WTC11 (cell line): ENCODE measurements at regions not wholly inside any gene's neighbourhood (a gene's known extent, or its start where the extent isn't known, plus 50 kb on each side); places are given as distances from the start of the nearest gene placed in this dataset.

Experiments
- CTCF ChIP-seq: fragments of 200-600 bp; IDR thresholded peaks from 2 replicates; pipeline ENCODE4 v1.8.0; 2022; ENCODE audit warnings: antibody characterized with exemption
- GRHL2 ChIP-seq: fragments of 250-450 bp; sonication (Bioruptor Pico); IDR thresholded peaks from 2 replicates; pipeline ENCODE4 v1.8.0; 2022; ENCODE audit warnings: mild to moderate bottlenecking, moderate library complexity; ENCODE audit not compliant: insufficient replicate concordance, severe bottlenecking
- MLX ChIP-seq: sonication (generic); formaldehyde crosslinking; IDR thresholded peaks from 2 replicates; pipeline ENCODE4 v1.8.1; 2023; ENCODE audit warnings: mild to moderate bottlenecking, missing genetic modification reagents, moderate library complexity

DNA sequence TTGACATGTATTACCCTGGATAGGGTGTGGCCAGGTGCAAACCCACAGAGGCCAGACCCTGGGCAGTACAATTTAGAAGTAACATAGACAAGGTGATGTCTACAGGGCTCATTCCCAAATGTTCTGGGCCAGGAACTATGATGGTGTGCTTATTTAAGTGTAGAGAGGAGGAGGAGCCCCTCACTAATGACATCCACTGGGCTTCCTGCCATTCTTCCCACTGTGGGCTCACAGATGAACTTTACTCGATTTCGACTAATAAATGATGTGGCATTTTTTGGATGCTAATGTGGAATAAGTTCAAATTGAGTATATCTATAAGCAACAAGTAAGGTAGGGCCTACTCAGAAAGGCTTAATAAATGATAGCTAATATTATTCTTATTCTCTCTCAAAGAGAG lies 280.9 kb upstream of the BOD1L1 start:
- TF ChIP-seq CTCF (no peak), MLX (CRISPR knock-in tag) (no peak), GRHL2 (CRISPR knock-in tag) (no peak)
